ENCODE measurements at regions not wholly inside any gene's neighbourhood (a gene's known extent, or its start where the extent isn't known, plus 50 kb on each side); places are given as distances from the start of the nearest gene placed in this dataset.

GRCh38 chr12:93191423-93191822 is 186.3 kb upstream of the NUDT4 start:
- H3K27me3 ChIP-seq (ENCODE audit: insufficient read depth, low read length) = no peaks in the 10 kb centered on the region
- H3K9ac ChIP-seq (ENCODE audit: low read depth, low read length) = no peak overlapping the region
- no peak overlapping the region for H3K27ac ChIP-seq (ENCODE audit: low read depth, low read length)
- no peak overlapping the region for H3K4me3 ChIP-seq (ENCODE audit: low read length)
- no peaks in the 10 kb centered on the region for H3K4me1 ChIP-seq (ENCODE audit: insufficient read depth, low read length)
- WGBS = no CpG with 5 or more reads among the region's 2 CpGs
- H3K9me3 ChIP-seq (ENCODE audit: insufficient read depth, low read depth, low read length) = peaks cover 13% of the 10 kb centered on the region; the same call in 1 of the 2 replicates
- H3K36me3 ChIP-seq (ENCODE audit: insufficient read depth, low read length) = no peaks in the 10 kb centered on the region

GRCh38 chr12:93191956-93192355 is 185.8 kb upstream of the NUDT4 start:
- H3K4me1 ChIP-seq (ENCODE audit: insufficient read depth, low read length) = no peaks in the 10 kb centered on the region
- no peak overlapping the region for H3K27ac ChIP-seq (ENCODE audit: low read depth, low read length)
- no peak overlapping the region for H3K4me3 ChIP-seq (ENCODE audit: low read length)
- H3K36me3 ChIP-seq (ENCODE audit: insufficient read depth, low read length) = no peaks in the 10 kb centered on the region
- 97% methylated on average over 8 of the region's 8 CpGs for WGBS
- H3K27me3 ChIP-seq (ENCODE audit: insufficient read depth, low read length) = no peaks in the 10 kb centered on the region
- H3K9me3 ChIP-seq (ENCODE audit: insufficient read depth, low read depth, low read length) = peaks cover 13% of the 10 kb centered on the region; the same call in 1 of the 2 replicates
- no peak overlapping the region for H3K9ac ChIP-seq (ENCODE audit: low read depth, low read length)

GRCh38 chr12:93192878-93193277 is 184.8 kb upstream of the NUDT4 start:
- no peaks in the 10 kb centered on the region for H3K27me3 ChIP-seq (ENCODE audit: insufficient read depth, low read length)
- no peak overlapping the region for H3K4me3 ChIP-seq (ENCODE audit: low read length)
- no peak overlapping the region for H3K27ac ChIP-seq (ENCODE audit: low read depth, low read length)
- H3K9ac ChIP-seq (ENCODE audit: low read depth, low read length) = no peak overlapping the region
- no peaks in the 10 kb centered on the region for H3K4me1 ChIP-seq (ENCODE audit: insufficient read depth, low read length)
- 86% methylated on average over 1 of the region's 1 CpG for WGBS
- H3K9me3 ChIP-seq (ENCODE audit: insufficient read depth, low read depth, low read length) = peaks cover 13% of the 10 kb centered on the region; the same call in 1 of the 2 replicates
- H3K36me3 ChIP-seq (ENCODE audit: insufficient read depth, low read length) = no peaks in the 10 kb centered on the region

GRCh38 chr12:93195511-93195910 is 182.2 kb upstream of the NUDT4 start:
- H3K9ac ChIP-seq (ENCODE audit: low read depth, low read length) = no peak overlapping the region
- H3K9me3 ChIP-seq (ENCODE audit: insufficient read depth, low read depth, low read length) = peaks cover 13% of the 10 kb centered on the region; the same call in 1 of the 2 replicates
- H3K27me3 ChIP-seq (ENCODE audit: insufficient read depth, low read length) = no peaks in the 10 kb centered on the region
- H3K4me3 ChIP-seq (ENCODE audit: low read length) = no peak overlapping the region
- 92% methylated on average over 3 of the region's 4 CpGs for WGBS
- no peak overlapping the region for H3K27ac ChIP-seq (ENCODE audit: low read depth, low read length)
- no peaks in the 10 kb centered on the region for H3K36me3 ChIP-seq (ENCODE audit: insufficient read depth, low read length)
- H3K4me1 ChIP-seq (ENCODE audit: insufficient read depth, low read length) = no peaks in the 10 kb centered on the region

- H3K36me3 ChIP-seq (ENCODE audit: insufficient read depth, low read length) = no peaks in the 10 kb centered on the region
- peaks cover 13% of the 10 kb centered on the region; the same call in 1 of the 2 replicates for H3K9me3 ChIP-seq (ENCODE audit: insufficient read depth, low read depth, low read length)
- H3K9ac ChIP-seq (ENCODE audit: low read depth, low read length) = no peak overlapping the region
- H3K27me3 ChIP-seq (ENCODE audit: insufficient read depth, low read length) = no peaks in the 10 kb centered on the region
- no peak overlapping the region for H3K4me3 ChIP-seq (ENCODE audit: low read length)
- WGBS = no CpG with 5 or more reads among the region's 1 CpG
- no peak overlapping the region for H3K27ac ChIP-seq (ENCODE audit: low read depth, low read length)
- H3K4me1 ChIP-seq (ENCODE audit: insufficient read depth, low read length) = no peaks in the 10 kb centered on the region
Observed at GRCh38 chr12:93197067-93197593, 180.6 kb upstream of the NUDT4 start.

GRCh38 chr12:93198086-93198485 is 179.6 kb upstream of the NUDT4 start:
- Histone ChIP-seq H3K27me3 (ENCODE audit: insufficient read depth, low read length) (no peaks in the 10 kb centered on the region), H3K9me3 (ENCODE audit: insufficient read depth, low read depth, low read length) (peaks cover 7% of the 10 kb centered on the region; the same call in 1 of the 2 replicates), H3K27ac (ENCODE audit: low read depth, low read length) (no peak overlapping the region), H3K36me3 (ENCODE audit: insufficient read depth, low read length) (no peaks in the 10 kb centered on the region), H3K9ac (ENCODE audit: low read depth, low read length) (no peak overlapping the region), H3K4me1 (ENCODE audit: insufficient read depth, low read length) (no peaks in the 10 kb centered on the region), H3K4me3 (ENCODE audit: low read length) (no peak overlapping the region)
- WGBS = 72% methylated on average over 3 of the region's 4 CpGs

- no peak overlapping the region for H3K4me3 ChIP-seq (ENCODE audit: low read length)
- no peak overlapping the region for H3K27ac ChIP-seq (ENCODE audit: low read depth, low read length)
- H3K9me3 ChIP-seq (ENCODE audit: insufficient read depth, low read depth, low read length) = no peaks in the 10 kb centered on the region
- H3K9ac ChIP-seq (ENCODE audit: low read depth, low read length) = no peak overlapping the region
- H3K4me1 ChIP-seq (ENCODE audit: insufficient read depth, low read length) = no peaks in the 10 kb centered on the region
- 83% methylated on average over 2 of the region's 2 CpGs for WGBS
- no peaks in the 10 kb centered on the region for H3K27me3 ChIP-seq (ENCODE audit: insufficient read depth, low read length)
- no peaks in the 10 kb centered on the region for H3K36me3 ChIP-seq (ENCODE audit: insufficient read depth, low read length)
Observed at GRCh38 chr12:93199831-93200236, 177.9 kb upstream of the NUDT4 start.

- no peak overlapping the region for H3K27ac ChIP-seq (ENCODE audit: low read depth, low read length)
- no peaks in the 10 kb centered on the region for H3K9me3 ChIP-seq (ENCODE audit: insufficient read depth, low read depth, low read length)
- no peaks in the 10 kb centered on the region for H3K27me3 ChIP-seq (ENCODE audit: insufficient read depth, low read length)
- no peak overlapping the region for H3K9ac ChIP-seq (ENCODE audit: low read depth, low read length)
- no peaks in the 10 kb centered on the region for H3K36me3 ChIP-seq (ENCODE audit: insufficient read depth, low read length)
- H3K4me1 ChIP-seq (ENCODE audit: insufficient read depth, low read length) = no peaks in the 10 kb centered on the region
- 88% methylated on average over 6 of the region's 7 CpGs for WGBS
- no peak overlapping the region for H3K4me3 ChIP-seq (ENCODE audit: low read length)
Observed at GRCh38 chr12:93200291-93200917, 177.3 kb upstream of the NUDT4 start.

- H3K36me3 ChIP-seq (ENCODE audit: insufficient read depth, low read length) = no peaks in the 10 kb centered on the region
- H3K27me3 ChIP-seq (ENCODE audit: insufficient read depth, low read length) = no peaks in the 10 kb centered on the region
- WGBS = 91% methylated on average over 6 of the region's 6 CpGs
- no peak overlapping the region for H3K4me3 ChIP-seq (ENCODE audit: low read length)
- no peaks in the 10 kb centered on the region for H3K4me1 ChIP-seq (ENCODE audit: insufficient read depth, low read length)
- H3K27ac ChIP-seq (ENCODE audit: low read depth, low read length) = no peak overlapping the region
- H3K9ac ChIP-seq (ENCODE audit: low read depth, low read length) = no peak overlapping the region
- H3K9me3 ChIP-seq (ENCODE audit: insufficient read depth, low read depth, low read length) = no peaks in the 10 kb centered on the region
Observed at GRCh38 chr12:93201990-93202389, 175.7 kb upstream of the NUDT4 start.

- H3K9me3 ChIP-seq (ENCODE audit: insufficient read depth, low read depth, low read length) = no peaks in the 10 kb centered on the region
- H3K4me1 ChIP-seq (ENCODE audit: insufficient read depth, low read length) = no peaks in the 10 kb centered on the region
- H3K27ac ChIP-seq (ENCODE audit: low read depth, low read length) = no peak overlapping the region
- no peak overlapping the region for H3K4me3 ChIP-seq (ENCODE audit: low read length)
- H3K36me3 ChIP-seq (ENCODE audit: insufficient read depth, low read length) = no peaks in the 10 kb centered on the region
- H3K9ac ChIP-seq (ENCODE audit: low read depth, low read length) = no peak overlapping the region
- WGBS = 93% methylated on average over 2 of the region's 2 CpGs
- H3K27me3 ChIP-seq (ENCODE audit: insufficient read depth, low read length) = no peaks in the 10 kb centered on the region
Observed at GRCh38 chr12:93202688-93203087, 175.0 kb upstream of the NUDT4 start.

GRCh38 chr12:93203361-93203760 is 174.4 kb upstream of the NUDT4 start:
- H3K9me3 ChIP-seq (ENCODE audit: insufficient read depth, low read depth, low read length) = no peaks in the 10 kb centered on the region
- no peaks in the 10 kb centered on the region for H3K4me1 ChIP-seq (ENCODE audit: insufficient read depth, low read length)
- H3K27ac ChIP-seq (ENCODE audit: low read depth, low read length) = no peak overlapping the region
- H3K4me3 ChIP-seq (ENCODE audit: low read length) = no peak overlapping the region
- H3K9ac ChIP-seq (ENCODE audit: low read depth, low read length) = no peak overlapping the region
- WGBS = 75% methylated on average over 1 of the region's 2 CpGs
- no peaks in the 10 kb centered on the region for H3K27me3 ChIP-seq (ENCODE audit: insufficient read depth, low read length)
- H3K36me3 ChIP-seq (ENCODE audit: insufficient read depth, low read length) = no peaks in the 10 kb centered on the region

GRCh38 chr12:93204896-93205295 is 172.8 kb upstream of the NUDT4 start:
- 93% methylated on average over 4 of the region's 4 CpGs for WGBS

More at GRCh38 chr12:93204896-93205295, 172.8 kb upstream of the NUDT4 start:
- H3K9ac ChIP-seq (ENCODE audit: low read depth, low read length) = no peak overlapping the region
- no peak overlapping the region for H3K27ac ChIP-seq (ENCODE audit: low read depth, low read length)
- H3K4me3 ChIP-seq (ENCODE audit: low read length) = no peak overlapping the region
- no peaks in the 10 kb centered on the region for H3K36me3 ChIP-seq (ENCODE audit: insufficient read depth, low read length)
- H3K4me1 ChIP-seq (ENCODE audit: insufficient read depth, low read length) = no peaks in the 10 kb centered on the region
- no peaks in the 10 kb centered on the region for H3K27me3 ChIP-seq (ENCODE audit: insufficient read depth, low read length)
- no peaks in the 10 kb centered on the region for H3K9me3 ChIP-seq (ENCODE audit: insufficient read depth, low read depth, low read length)

Data from HUES64 (cell line).